Sigmoid colon (tissue), 4 donors: ENCODE measurements at regions not wholly inside any gene's neighbourhood (a gene's known extent, or its start where the extent isn't known, plus 50 kb on each side); places are given as distances from the start of the nearest gene placed in this dataset.

ENCODE experiments used
- CTCF ChIP-seq, 4 experiments: fragments of 450-650 bp in 3 of 4; fragments of 200-600 bp in 1 of 4; IDR thresholded peaks; one replicate each; pipeline ENCODE4 v1.5.1; 2016 to 2019; ENCODE audit warnings: antibody characterized with exemption in 4 of 4, mild to moderate bottlenecking in 3 of 4, moderate library complexity in 2 of 4
- EP300 ChIP-seq, 4 donors: sonication (generic); formaldehyde crosslinking; IDR thresholded peaks; one replicate each; pipeline ENCODE4 v1.6.1; 2017; ENCODE audit warnings: antibody characterized with exemption in 4 of 4

GRCh38 chr1:38536089-38536488 is 323.5 kb downstream of the RRAGC start:
- TF ChIP-seq CTCF (IDR thresholded peaks at IDR 0.05) = no peak
- TF ChIP-seq EP300 (IDR thresholded peaks at IDR 0.05) = no peak
